ENCODE measurements at regions not wholly inside any gene's neighbourhood (a gene's known extent, or its start where the extent isn't known, plus 50 kb on each side); places are given as distances from the start of the nearest gene placed in this dataset.
A peak's percentile ranks its signal among the peaks of the same experiment; 100 is the strongest.
"Not testable (repeated sequence)": the region's sequence is repeated elsewhere in the genome, so short reads cannot be mapped to it uniquely, and the experiment has no call there.

DNA sequence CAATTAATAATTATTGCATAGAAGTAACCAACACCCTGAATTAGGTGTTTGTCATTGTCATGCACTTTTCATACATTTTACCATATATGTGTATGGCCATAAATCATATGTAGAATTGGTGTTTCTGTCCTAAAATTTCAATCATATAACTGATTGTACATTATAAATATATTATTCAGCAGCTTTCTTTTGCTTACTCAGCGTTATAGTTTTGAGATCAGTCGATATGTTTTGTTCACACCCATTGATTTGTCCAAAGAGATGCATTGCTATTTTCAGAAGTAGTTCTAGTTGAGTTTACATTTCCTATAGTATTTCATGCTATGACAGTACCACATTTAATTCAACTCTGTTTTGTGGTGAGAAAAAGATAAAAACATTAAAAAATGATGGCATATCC, 50.5 kb upstream of the PARP4 start:
- no peak overlapping the region for H3K4me2 ChIP-seq (replicated peaks; ENCODE audit: extremely low read depth, low read length, poor library complexity, severe bottlenecking)
- H3K4me3 ChIP-seq (replicated peaks in 1 of 3; ENCODE audit: low read depth in 2 of 3, low read length in 3 of 3), result no peak overlapping the region
- H3K9me3 Mint-ChIP-seq, result peaks cover 0 to 4% (median 0%) of the 10 kb centered on the region in 7 donors
- H3K9me3 ChIP-seq (replicated peaks in 1 of 2; ENCODE audit: control insufficient read depth in 1 of 2, insufficient read depth in 1 of 2, low read length in 2 of 2), result no peaks in the 10 kb centered on the region
- H4K20me1 ChIP-seq (ENCODE audit: insufficient read depth, low read length), result no peaks in the 10 kb centered on the region
- no peak overlapping the region for H2AFZ ChIP-seq (ENCODE audit: insufficient read depth, low read depth, low read length, poor library complexity, severe bottlenecking)
- no peaks in the 10 kb centered on the region for H3K36me3 Mint-ChIP-seq
- H3K27me3 ChIP-seq (ENCODE audit: control insufficient read depth in 2 of 2, insufficient read depth in 2 of 2, low read length in 2 of 2), result no peaks in the 10 kb centered on the region
- DNase-seq, result no peak
- no CpG with 5 or more reads among the region's 2 CpGs for WGBS (ENCODE audit: insufficient coverage)
- intact Hi-C loops (cut with micrococcal nuclease), result no loop called here
- no peak overlapping the region for H3K27ac ChIP-seq (ENCODE audit: low read depth in 1 of 2, low read length in 2 of 2)
- H3K27me3 Mint-ChIP-seq (ENCODE audit: low read depth in 3 of 3), result peaks cover 0 to 6% (median 0%) of the 10 kb centered on the region in 3 donors
- H3K79me2 ChIP-seq (ENCODE audit: insufficient read depth, low read length), result no peaks in the 10 kb centered on the region
- no peaks in the 10 kb centered on the region for H3K36me3 ChIP-seq (replicated peaks in 1 of 2; ENCODE audit: control insufficient read depth in 1 of 2, insufficient read depth in 2 of 2, low read length in 2 of 2)
- TF ChIP-seq, protein P1, sequence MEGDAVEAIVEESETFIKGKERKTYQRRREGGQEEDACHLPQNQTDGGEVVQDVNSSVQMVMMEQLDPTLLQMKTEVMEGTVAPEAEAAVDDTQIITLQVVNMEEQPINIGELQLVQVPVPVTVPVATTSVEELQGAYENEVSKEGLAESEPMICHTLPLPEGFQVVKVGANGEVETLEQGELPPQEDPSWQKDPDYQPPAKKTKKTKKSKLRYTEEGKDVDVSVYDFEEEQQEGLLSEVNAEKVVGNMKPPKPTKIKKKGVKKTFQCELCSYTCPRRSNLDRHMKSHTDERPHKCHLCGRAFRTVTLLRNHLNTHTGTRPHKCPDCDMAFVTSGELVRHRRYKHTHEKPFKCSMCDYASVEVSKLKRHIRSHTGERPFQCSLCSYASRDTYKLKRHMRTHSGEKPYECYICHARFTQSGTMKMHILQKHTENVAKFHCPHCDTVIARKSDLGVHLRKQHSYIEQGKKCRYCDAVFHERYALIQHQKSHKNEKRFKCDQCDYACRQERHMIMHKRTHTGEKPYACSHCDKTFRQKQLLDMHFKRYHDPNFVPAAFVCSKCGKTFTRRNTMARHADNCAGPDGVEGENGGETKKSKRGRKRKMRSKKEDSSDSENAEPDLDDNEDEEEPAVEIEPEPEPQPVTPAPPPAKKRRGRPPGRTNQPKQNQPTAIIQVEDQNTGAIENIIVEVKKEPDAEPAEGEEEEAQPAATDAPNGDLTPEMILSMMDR (IDR thresholded peaks at IDR 0.05), result no peak
- H3K4me1 Mint-ChIP-seq, result peaks cover 16% of the 10 kb centered on the region
- no peak overlapping the region for H3K4me3 Mint-ChIP-seq
- H3K27ac Mint-ChIP-seq, result no peak overlapping the region
- H3K9ac ChIP-seq (ENCODE audit: insufficient read depth, low read length, poor library complexity, severe bottlenecking), result no peak overlapping the region
- no peaks in the 10 kb centered on the region for H3K4me1 ChIP-seq (ENCODE audit: control insufficient read depth in 1 of 2, insufficient read depth in 2 of 2, low read length in 2 of 2)

DNA sequence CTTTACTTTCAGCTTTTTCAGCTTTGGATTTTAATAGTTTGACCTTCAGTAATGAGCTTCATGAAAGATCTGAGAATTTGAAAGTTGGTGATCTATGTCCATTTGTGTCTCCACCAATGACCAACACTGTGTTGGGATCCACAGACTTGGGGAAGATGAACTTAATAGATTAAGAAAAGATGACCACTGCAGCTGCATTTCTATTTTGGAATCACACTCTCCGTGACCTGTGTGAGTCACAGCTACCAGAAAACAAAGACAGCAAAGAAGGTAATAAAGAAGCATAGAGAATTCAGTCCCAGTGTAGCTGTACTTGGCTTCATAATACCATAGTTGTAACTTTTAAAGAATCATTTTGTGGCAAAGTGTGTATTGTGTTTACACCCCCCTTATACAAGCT, 51.4 kb upstream of the PARP4 start:
- H4K20me1 ChIP-seq (ENCODE audit: insufficient read depth, low read length); H3K79me2 ChIP-seq (ENCODE audit: insufficient read depth, low read length); DNase-seq; H3K27me3 ChIP-seq (ENCODE audit: control insufficient read depth in 2 of 2, insufficient read depth in 2 of 2, low read length in 2 of 2); H3K36me3 ChIP-seq (replicated peaks in 1 of 2; ENCODE audit: control insufficient read depth in 1 of 2, insufficient read depth in 2 of 2, low read length in 2 of 2); H3K27me3 Mint-ChIP-seq (ENCODE audit: low read depth in 3 of 3); H3K4me1 ChIP-seq (ENCODE audit: control insufficient read depth in 1 of 2, insufficient read depth in 2 of 2, low read length in 2 of 2); H3K4me2 ChIP-seq (replicated peaks; ENCODE audit: extremely low read depth, low read length, poor library complexity, severe bottlenecking); H3K36me3 Mint-ChIP-seq; H3K27ac ChIP-seq (ENCODE audit: low read depth in 1 of 2, low read length in 2 of 2); H3K4me1 Mint-ChIP-seq; H2AFZ ChIP-seq (ENCODE audit: insufficient read depth, low read depth, low read length, poor library complexity, severe bottlenecking); H3K9me3 ChIP-seq (replicated peaks in 1 of 2; ENCODE audit: control insufficient read depth in 1 of 2, insufficient read depth in 1 of 2, low read length in 2 of 2); H3K9ac ChIP-seq (ENCODE audit: insufficient read depth, low read length, poor library complexity, severe bottlenecking); intact Hi-C loops (cut with micrococcal nuclease); H3K9me3 Mint-ChIP-seq; H3K4me3 ChIP-seq (replicated peaks in 1 of 3; ENCODE audit: low read depth in 2 of 3, low read length in 3 of 3): not testable (repeated sequence)
- H3K4me3 Mint-ChIP-seq, result peak overlapping the region in 1 of 2 donors; percentile 15
- H3K27ac Mint-ChIP-seq, result peak overlapping the region in 1 of 7 donors; percentile 28
- no CpG with 5 or more reads among the region's 1 CpG for WGBS (ENCODE audit: insufficient coverage)

Data from CD14-positive monocyte (primary cell).